ENCODE measurements at regions not wholly inside any gene's neighbourhood (a gene's known extent, or its start where the extent isn't known, plus 50 kb on each side); places are given as distances from the start of the nearest gene placed in this dataset.

DNA sequence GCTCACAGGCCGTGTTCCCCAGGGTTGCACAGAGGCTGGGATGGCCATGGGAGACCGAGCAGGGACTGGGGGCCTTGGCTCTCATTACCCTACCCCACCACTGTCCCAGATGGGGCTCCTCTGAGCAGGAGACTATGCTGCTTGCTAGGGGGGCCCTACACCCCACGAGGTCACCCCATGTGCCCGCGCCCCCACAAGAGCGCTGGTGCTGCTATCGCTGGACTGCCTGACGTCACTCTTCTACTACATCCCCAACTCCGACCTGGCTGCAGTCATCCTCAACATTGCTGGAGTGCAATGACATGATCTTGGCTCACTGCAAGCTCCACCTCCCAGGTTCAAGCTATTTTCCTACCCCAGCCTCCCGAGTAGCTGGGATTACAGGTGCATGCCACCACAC lies 307.7 kb downstream of the ARRDC4 start:
- H2AFZ ChIP-seq (ENCODE audit: low read length), result no peak overlapping the region
- H3F3A ChIP-seq (ENCODE audit: insufficient read depth, low read length), result no peaks in the 10 kb centered on the region
- no peak overlapping the region for H3K27ac ChIP-seq (ENCODE audit: low read depth, low read length, poor library complexity, severe bottlenecking)
- no peaks in the 10 kb centered on the region for H3K9me3 ChIP-seq (ENCODE audit: low read length)
- no peak overlapping the region for H3K9ac ChIP-seq (ENCODE audit: low read length)
- no peaks in the 10 kb centered on the region for H3K4me1 ChIP-seq (ENCODE audit: insufficient read depth, low read length, severe bottlenecking)
- H3K9me2 ChIP-seq (ENCODE audit: low read depth, low read length), result no peaks in the 10 kb centered on the region
- TF ChIP-seq, protein P1, sequence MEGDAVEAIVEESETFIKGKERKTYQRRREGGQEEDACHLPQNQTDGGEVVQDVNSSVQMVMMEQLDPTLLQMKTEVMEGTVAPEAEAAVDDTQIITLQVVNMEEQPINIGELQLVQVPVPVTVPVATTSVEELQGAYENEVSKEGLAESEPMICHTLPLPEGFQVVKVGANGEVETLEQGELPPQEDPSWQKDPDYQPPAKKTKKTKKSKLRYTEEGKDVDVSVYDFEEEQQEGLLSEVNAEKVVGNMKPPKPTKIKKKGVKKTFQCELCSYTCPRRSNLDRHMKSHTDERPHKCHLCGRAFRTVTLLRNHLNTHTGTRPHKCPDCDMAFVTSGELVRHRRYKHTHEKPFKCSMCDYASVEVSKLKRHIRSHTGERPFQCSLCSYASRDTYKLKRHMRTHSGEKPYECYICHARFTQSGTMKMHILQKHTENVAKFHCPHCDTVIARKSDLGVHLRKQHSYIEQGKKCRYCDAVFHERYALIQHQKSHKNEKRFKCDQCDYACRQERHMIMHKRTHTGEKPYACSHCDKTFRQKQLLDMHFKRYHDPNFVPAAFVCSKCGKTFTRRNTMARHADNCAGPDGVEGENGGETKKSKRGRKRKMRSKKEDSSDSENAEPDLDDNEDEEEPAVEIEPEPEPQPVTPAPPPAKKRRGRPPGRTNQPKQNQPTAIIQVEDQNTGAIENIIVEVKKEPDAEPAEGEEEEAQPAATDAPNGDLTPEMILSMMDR (IDR thresholded peaks at IDR 0.05; ENCODE audit: low read length), result no peak
- TF ChIP-seq EZH2 (IDR thresholded peaks at IDR 0.05; ENCODE audit: borderline replicate concordance, low read length), result no peak
- H4K20me1 ChIP-seq (ENCODE audit: insufficient read depth, low read length), result no peaks in the 10 kb centered on the region
- H3K4me2 ChIP-seq (ENCODE audit: low read length), result no peak overlapping the region
- no peaks in the 10 kb centered on the region for H3K27me3 ChIP-seq (ENCODE audit: insufficient read depth, low read length)
- H3K79me2 ChIP-seq (ENCODE audit: insufficient read depth, low read length), result no peaks in the 10 kb centered on the region
- H3K36me3 ChIP-seq (ENCODE audit: insufficient read depth, low read length), result no peaks in the 10 kb centered on the region
- no peak overlapping the region for H3K4me3 ChIP-seq (ENCODE audit: low read depth, low read length, poor library complexity, severe bottlenecking)

DNA sequence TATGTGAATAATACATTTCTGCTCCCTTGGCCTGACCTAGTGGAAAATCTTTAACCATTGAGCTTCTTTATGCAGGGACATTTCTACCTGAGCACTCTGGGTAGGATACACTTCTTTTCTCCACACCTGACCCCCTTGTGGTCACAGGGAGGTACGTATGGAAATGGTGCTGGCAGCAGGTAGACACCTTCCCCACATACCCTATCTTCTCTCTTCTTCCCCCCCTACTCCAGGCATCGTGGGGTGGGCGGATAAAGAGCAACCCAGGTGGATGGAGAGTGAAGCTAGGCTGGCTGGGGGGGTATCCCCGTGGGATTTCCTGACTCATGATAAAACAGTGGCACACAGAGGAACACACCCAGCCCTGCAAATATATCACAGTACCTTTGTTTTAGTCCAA lies 312.1 kb downstream of the ARRDC4 start:
- Histone ChIP-seq H2AFZ (ENCODE audit: low read length) (no peak overlapping the region), H3K9ac (ENCODE audit: low read length) (no peak overlapping the region), H3K9me2 (ENCODE audit: low read depth, low read length) (no peaks in the 10 kb centered on the region), H4K20me1 (ENCODE audit: insufficient read depth, low read length) (no peaks in the 10 kb centered on the region), H3K4me2 (ENCODE audit: low read length) (no peak overlapping the region), H3K36me3 (ENCODE audit: insufficient read depth, low read length) (no peaks in the 10 kb centered on the region), H3K27ac (ENCODE audit: low read depth, low read length, poor library complexity, severe bottlenecking) (no peak overlapping the region), H3K27me3 (ENCODE audit: insufficient read depth, low read length) (no peaks in the 10 kb centered on the region), H3K9me3 (ENCODE audit: low read length) (no peaks in the 10 kb centered on the region), H3F3A (ENCODE audit: insufficient read depth, low read length) (no peaks in the 10 kb centered on the region), H3K4me3 (ENCODE audit: low read depth, low read length, poor library complexity, severe bottlenecking) (no peak overlapping the region), H3K4me1 (ENCODE audit: insufficient read depth, low read length, severe bottlenecking) (no peaks in the 10 kb centered on the region), H3K79me2 (ENCODE audit: insufficient read depth, low read length) (no peaks in the 10 kb centered on the region)
- no peak for TF ChIP-seq EZH2 (IDR thresholded peaks at IDR 0.05; ENCODE audit: borderline replicate concordance, low read length)
- TF ChIP-seq, protein P1 (IDR thresholded peaks at IDR 0.05; ENCODE audit: low read length), result 0 out of 2 replicates have a peak, but pooled peaks have one; percentile 7

DNA sequence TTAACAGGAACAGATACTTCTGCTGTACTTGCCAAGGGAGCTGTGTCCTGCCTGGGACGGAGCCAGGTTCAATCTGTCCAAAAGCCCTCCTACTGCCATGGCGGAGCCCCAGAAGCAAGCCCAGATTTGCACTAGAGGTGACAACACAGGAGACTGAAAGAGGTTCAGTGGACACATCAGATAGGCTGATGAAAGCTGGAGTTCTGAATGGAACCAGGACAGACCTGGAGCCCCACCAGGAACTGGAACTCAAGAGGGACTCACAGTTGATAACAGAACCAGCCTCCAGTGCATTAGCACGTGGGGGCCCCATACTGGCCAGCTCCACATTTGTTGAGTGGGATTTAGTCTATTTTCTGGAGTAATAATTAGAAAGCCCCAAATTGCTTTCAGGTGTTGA lies 315.5 kb downstream of the ARRDC4 start:
- Histone ChIP-seq H3F3A (ENCODE audit: insufficient read depth, low read length) (no peaks in the 10 kb centered on the region), H3K4me2 (ENCODE audit: low read length) (no peak overlapping the region), H3K9me2 (ENCODE audit: low read depth, low read length) (no peaks in the 10 kb centered on the region), H3K27ac (ENCODE audit: low read depth, low read length, poor library complexity, severe bottlenecking) (no peak overlapping the region), H4K20me1 (ENCODE audit: insufficient read depth, low read length) (no peaks in the 10 kb centered on the region), H3K36me3 (ENCODE audit: insufficient read depth, low read length) (no peaks in the 10 kb centered on the region), H3K9me3 (ENCODE audit: low read length) (no peaks in the 10 kb centered on the region), H3K4me3 (ENCODE audit: low read depth, low read length, poor library complexity, severe bottlenecking) (no peak overlapping the region), H3K4me1 (ENCODE audit: insufficient read depth, low read length, severe bottlenecking) (no peaks in the 10 kb centered on the region), H3K27me3 (ENCODE audit: insufficient read depth, low read length) (no peaks in the 10 kb centered on the region), H2AFZ (ENCODE audit: low read length) (no peak overlapping the region), H3K9ac (ENCODE audit: low read length) (no peak overlapping the region), H3K79me2 (ENCODE audit: insufficient read depth, low read length) (no peaks in the 10 kb centered on the region)
- TF ChIP-seq, protein P1 (IDR thresholded peaks at IDR 0.05; ENCODE audit: low read length), result no peak
- no peak for TF ChIP-seq EZH2 (IDR thresholded peaks at IDR 0.05; ENCODE audit: borderline replicate concordance, low read length)
